OCI-M1 (cell line): ENCODE measurements at regions not wholly inside any gene's neighbourhood (a gene's known extent, or its start where the extent isn't known, plus 50 kb on each side); places are given as distances from the start of the nearest gene placed in this dataset.
"Not testable (repeated sequence)": the region's sequence is repeated elsewhere in the genome, so short reads cannot be mapped to it uniquely, and the experiment has no call there.

ENCODE experiments used
- DNase-seq: peaks from one replicate; lab custom pipeline; 2025; lab: John Stamatoyannopoulos, UW

- DNase-seq, result no peak
Observed at GRCh38 chr9:105114318-105114717, 130.1 kb upstream of the SLC44A1 start.

GRCh38 chr9:105114964-105115728 is 129.3 kb upstream of the SLC44A1 start:
- DNase-seq, result peak; percentile 96

GRCh38 chr9:105116052-105116868 is 128.2 kb upstream of the SLC44A1 start:
- peak; percentile 10 for DNase-seq

GRCh38 chr9:105117234-105117633 is 127.2 kb upstream of the SLC44A1 start:
- no peak for DNase-seq

GRCh38 chr9:105118636-105119035 is 125.8 kb upstream of the SLC44A1 start:
- no peak for DNase-seq

- DNase-seq, result no peak
Observed at GRCh38 chr9:105119156-105119555, 125.3 kb upstream of the SLC44A1 start.

GRCh38 chr9:105121861-105122430 is 122.5 kb upstream of the SLC44A1 start:
- peak; percentile 76 for DNase-seq

- not testable (repeated sequence) for DNase-seq
Observed at GRCh38 chr9:105124598-105124997, 119.9 kb upstream of the SLC44A1 start.

- DNase-seq, result no peak
Observed at GRCh38 chr9:105126226-105126625, 118.2 kb upstream of the SLC44A1 start.

- DNase-seq, result peak; percentile 58
Observed at GRCh38 chr9:105127863-105128220, 116.6 kb upstream of the SLC44A1 start.

- DNase-seq, result peak; percentile 45
Observed at GRCh38 chr9:105128908-105129600, 115.4 kb upstream of the SLC44A1 start.

GRCh38 chr9:105129731-105130130 is 114.7 kb upstream of the SLC44A1 start:
- no peak for DNase-seq

GRCh38 chr9:105131981-105132380 is 112.5 kb upstream of the SLC44A1 start:
- DNase-seq, result no peak

GRCh38 chr9:105132606-105133005 is 111.8 kb upstream of the SLC44A1 start:
- no peak for DNase-seq

- no peak for DNase-seq
Observed at GRCh38 chr9:105138306-105138801, 106.1 kb upstream of the SLC44A1 start.

GRCh38 chr9:105141146-105141975 is 103.1 kb upstream of the SLC44A1 start:
- peak; percentile 20 for DNase-seq

GRCh38 chr9:105141976-105142250 is 102.5 kb upstream of the SLC44A1 start:
- no peak for DNase-seq

- peak; percentile 81 for DNase-seq
Observed at GRCh38 chr9:105142406-105143135, 101.9 kb upstream of the SLC44A1 start.

- DNase-seq, result no peak
Observed at GRCh38 chr9:105143136-105143430, 101.4 kb upstream of the SLC44A1 start.

- DNase-seq, result no peak
Observed at GRCh38 chr9:105144076-105144475, 100.4 kb upstream of the SLC44A1 start.

- DNase-seq, result no peak
Observed at GRCh38 chr9:105144841-105145240, 99.6 kb upstream of the SLC44A1 start.
